SU-DHL-6 (cell line): ENCODE measurements at regions not wholly inside any gene's neighbourhood (a gene's known extent, or its start where the extent isn't known, plus 50 kb on each side); places are given as distances from the start of the nearest gene placed in this dataset.

Experiments
- CTCF ChIP-seq: fragments of 200-600 bp; sonication (generic); IDR thresholded peaks from one replicate; pipeline ENCODE4 v1.5.1; 2017; ENCODE audit warnings: antibody characterized with exemption, mild to moderate bottlenecking, low read length, moderate library complexity; ENCODE audit not compliant: insufficient read depth, poor library complexity, severe bottlenecking
- EZH2phosphoT487 ChIP-seq: fragments of 200-600 bp; sonication (generic), shearing (Covaris generic); conservative IDR thresholded peaks from 2 replicates; pipeline ENCODE4 v1.6.1; 2018; ENCODE audit warnings: mild to moderate bottlenecking, antibody characterized with exemption, low read length, moderate library complexity, mixed read lengths

GRCh38 chr4:131526686-131527085 is 1622.4 kb upstream of the PCDH10 start:
- no peak for TF ChIP-seq CTCF
- TF ChIP-seq EZH2phosphoT487: no peak
